HepG2 (cell line): ENCODE measurements at regions not wholly inside any gene's neighbourhood (a gene's known extent, or its start where the extent isn't known, plus 50 kb on each side); places are given as distances from the start of the nearest gene placed in this dataset.

ENCODE experiments used
- CEBPG ChIP-seq: IDR thresholded peaks from 2 replicates; pipeline ENCODE4 v1.6.1; 2016
- ELF4 ChIP-seq: sonication (generic); formaldehyde crosslinking; IDR thresholded peaks from 2 replicates; pipeline ENCODE4 v1.5.0; 2020; ENCODE audit warnings: missing genetic modification reagents, mild to moderate bottlenecking, moderate library complexity, borderline replicate concordance
- GATAD1 ChIP-seq: IDR thresholded peaks from 2 replicates; pipeline ENCODE4 v1.6.1; 2016; ENCODE audit warnings: missing genetic modification reagents, missing compliant biosample characterization
- HDAC2 ChIP-seq: sonication (generic); formaldehyde crosslinking; IDR thresholded peaks from 2 replicates; pipeline ENCODE4 v1.4.0; 2020; ENCODE audit warnings: missing genetic modification reagents
- HIVEP1 ChIP-seq: sonication (generic); formaldehyde crosslinking; IDR thresholded peaks from 2 replicates; pipeline ENCODE4 v1.4.0; 2020; ENCODE audit warnings: mild to moderate bottlenecking, missing genetic modification reagents
- HOXA3 ChIP-seq: sonication (generic); formaldehyde crosslinking; IDR thresholded peaks from 2 replicates; pipeline ENCODE4 v1.5.0; 2020; ENCODE audit warnings: missing genetic modification reagents
- HOXA5 ChIP-seq: sonication (generic); formaldehyde crosslinking; IDR thresholded peaks from 2 replicates; pipeline ENCODE4 v1.4.0; 2020; ENCODE audit warnings: missing genetic modification reagents
- JDP2 ChIP-seq: sonication (generic); formaldehyde crosslinking; IDR thresholded peaks from 2 replicates; pipeline ENCODE4 v1.8.1; 2022; ENCODE audit warnings: missing genetic modification reagents, borderline replicate concordance
- MATR3 ChIP-seq: sonication (generic); formaldehyde crosslinking; IDR thresholded peaks from 2 replicates; pipeline ENCODE4 v1.4.0; 2020; ENCODE audit warnings: missing genetic modification reagents
- MYC ChIP-seq: sonication (generic); formaldehyde crosslinking; IDR thresholded peaks from 2 replicates; pipeline ENCODE4 v1.9.0; 2021; ENCODE audit warnings: missing genetic modification reagents, borderline replicate concordance
- NFE2L1 ChIP-seq: sonication (generic); formaldehyde crosslinking; IDR thresholded peaks from 2 replicates; pipeline ENCODE4 v1.4.0; 2020; ENCODE audit warnings: missing genetic modification reagents, mild to moderate bottlenecking, borderline replicate concordance
- NRL ChIP-seq: sonication (generic); formaldehyde crosslinking; IDR thresholded peaks from 2 replicates; pipeline ENCODE4 v1.5.0; 2020; ENCODE audit warnings: missing genetic modification reagents, mild to moderate bottlenecking, moderate library complexity, borderline replicate concordance
- PAXIP1 ChIP-seq: sonication (generic); formaldehyde crosslinking; conservative IDR thresholded peaks from 2 replicates; pipeline ENCODE4 v1.4.0; 2020; ENCODE audit warnings: mild to moderate bottlenecking, missing genetic modification reagents, moderate library complexity
- POLR2A ChIP-seq, 2 experiments: IDR thresholded peaks; 2 replicates each; pipeline ENCODE4 v1.6.1; 2011; ENCODE audit warnings: low read depth in 2 of 2, low read length in 2 of 2, mild to moderate bottlenecking in 1 of 2, moderate library complexity in 1 of 2; ENCODE audit not compliant: insufficient read depth in 1 of 2
- RBAK ChIP-seq: sonication (generic); formaldehyde crosslinking; IDR thresholded peaks from 2 replicates; pipeline ENCODE4 v1.5.1; 2020; ENCODE audit warnings: mild to moderate bottlenecking, missing genetic modification reagents
- SNAPC2 ChIP-seq: sonication (generic); formaldehyde crosslinking; IDR thresholded peaks from 2 replicates; pipeline ENCODE4 v1.8.1; 2022; ENCODE audit warnings: mild to moderate bottlenecking, missing genetic modification reagents
- SOX6 ChIP-seq, 2 experiments: fragments of 450-650 bp in 1 of 2; sonication (generic) in 1 of 2; formaldehyde crosslinking in 1 of 2; IDR thresholded peaks; 2 replicates each; pipeline versions ENCODE4 v1.4.0 to v1.6.1; 2017 to 2020; ENCODE audit warnings: antibody characterized with exemption in 1 of 2, mild to moderate bottlenecking in 1 of 2, missing genetic modification reagents in 1 of 2
- SSRP1 ChIP-seq: IDR thresholded peaks from 2 replicates; pipeline ENCODE4 v1.6.1; 2016; ENCODE audit warnings: control low read depth
- TRIM24 ChIP-seq: sonication (generic); formaldehyde crosslinking; IDR thresholded peaks from 2 replicates; pipeline ENCODE4 v1.8.0; 2022; ENCODE audit warnings: mild to moderate bottlenecking, missing genetic modification reagents
- YEATS4 ChIP-seq: sonication (generic); formaldehyde crosslinking; IDR thresholded peaks from 2 replicates; pipeline ENCODE4 v1.4.0; 2020; ENCODE audit warnings: missing genetic modification reagents, borderline replicate concordance
- ZFP36 ChIP-seq: fragments of 150-350 bp; IDR thresholded peaks from 2 replicates; pipeline ENCODE4 v1.6.1; 2018; ENCODE audit warnings: borderline replicate concordance, low read length, low read depth; ENCODE audit not compliant: partially characterized antibody
- ZFP37 ChIP-seq: sonication (generic); formaldehyde crosslinking; IDR thresholded peaks from 2 replicates; pipeline ENCODE4 v1.4.0; 2020; ENCODE audit warnings: missing genetic modification reagents, borderline replicate concordance
- ZNF136 ChIP-seq: sonication (generic); formaldehyde crosslinking; IDR thresholded peaks from 2 replicates; pipeline ENCODE4 v1.8.1; 2022; ENCODE audit warnings: low read depth, mild to moderate bottlenecking, moderate library complexity, missing genetic modification reagents
- ZNF180 ChIP-seq: sonication (generic); formaldehyde crosslinking; IDR thresholded peaks from 2 replicates; pipeline ENCODE4 v1.4.0; 2020; ENCODE audit warnings: low read depth, missing genetic modification reagents, borderline replicate concordance
- ZNF230 ChIP-seq: sonication (generic); formaldehyde crosslinking; IDR thresholded peaks from 2 replicates; pipeline ENCODE4 v1.4.0; 2020; ENCODE audit warnings: mild to moderate bottlenecking, missing genetic modification reagents
- ZNF264 ChIP-seq: sonication (generic); formaldehyde crosslinking; IDR thresholded peaks from 2 replicates; pipeline ENCODE4 v1.4.0; 2020; ENCODE audit warnings: missing genetic modification reagents
- ZNF547 ChIP-seq: sonication (generic); formaldehyde crosslinking; IDR thresholded peaks from 2 replicates; pipeline ENCODE4 v1.5.1; 2020; ENCODE audit warnings: mild to moderate bottlenecking, missing genetic modification reagents
- ZNF556 ChIP-seq: sonication (generic); formaldehyde crosslinking; IDR thresholded peaks from 2 replicates; pipeline ENCODE4 v1.4.0; 2020; ENCODE audit warnings: mild to moderate bottlenecking, missing genetic modification reagents, borderline replicate concordance
- ZNF576 ChIP-seq: sonication (generic); formaldehyde crosslinking; IDR thresholded peaks from 2 replicates; pipeline ENCODE4 v1.4.0; 2020; ENCODE audit warnings: mild to moderate bottlenecking, missing genetic modification reagents

GRCh38 chr16:86100205-86101136, 201.5 kb downstream of the IRF8 start (continued):
- peak; percentile 99 for TF ChIP-seq RBAK
- 0 out of 2 replicates have a peak, but pooled peaks have one; percentile 32 for TF ChIP-seq ZFP37 (CRISPR knock-in tag)
- no peak for TF ChIP-seq JDP2
- TF ChIP-seq HIVEP1 (CRISPR knock-in tag), result no peak
- no peak for TF ChIP-seq ZNF180 (CRISPR knock-in tag)
- TF ChIP-seq HDAC2 (CRISPR knock-in tag), result peak; percentile 30
- TF ChIP-seq MYC (CRISPR knock-in tag), result no peak
- TF ChIP-seq NFE2L1 (CRISPR knock-in tag), result no peak
- TF ChIP-seq ZNF136 (CRISPR knock-in tag), result 0 out of 2 replicates have a peak, but pooled peaks have one; percentile 76
- no peak for TF ChIP-seq NRL (CRISPR knock-in tag)
- TF ChIP-seq ZFP36, result no peak
- TF ChIP-seq GATAD1 (CRISPR knock-in tag), result no peak
- TF ChIP-seq POLR2A (IDR thresholded peaks at IDR 0.05; ENCODE audit: insufficient read depth in 1 of 2, low read depth in 2 of 2, low read length in 2 of 2), result no peak
- 0 out of 2 replicates have a peak, but pooled peaks have one; percentile 51 for TF ChIP-seq ZNF230 (CRISPR knock-in tag)
- TF ChIP-seq ZNF547 (CRISPR knock-in tag), result no peak
- TF ChIP-seq PAXIP1 (CRISPR knock-in tag), result peak; percentile 97
- TF ChIP-seq SSRP1 (CRISPR knock-in tag), result no peak
- peak; percentile 43; the same call in 1 of the 2 replicates for TF ChIP-seq ELF4 (CRISPR knock-in tag)
- peak; percentile 43 for TF ChIP-seq CEBPG (CRISPR knock-in tag)
- TF ChIP-seq HOXA5 (CRISPR knock-in tag), result no peak
- TF ChIP-seq TRIM24, result peak; percentile 69; the same call in 1 of the 2 replicates
- TF ChIP-seq ZNF264 (CRISPR knock-in tag), result peak; percentile 93
- TF ChIP-seq HOXA3 (CRISPR knock-in tag), result no peak; the same call in 1 of the 2 replicates
- TF ChIP-seq SOX6 (IDR thresholded peaks at IDR 0.05), result no peak
- peak; percentile 94 for TF ChIP-seq SOX6 (CRISPR knock-in tag; IDR thresholded peaks at IDR 0.05)
- TF ChIP-seq YEATS4 (CRISPR knock-in tag), result no peak
- TF ChIP-seq ZNF576 (CRISPR knock-in tag), result no peak
- TF ChIP-seq SNAPC2 (CRISPR knock-in tag), result peak; percentile 76; the same call in 1 of the 2 replicates
- no peak for TF ChIP-seq MATR3
- TF ChIP-seq ZNF556 (CRISPR knock-in tag), result no peak
